AG08396 (cell line): ENCODE measurements at regions not wholly inside any gene's neighbourhood (a gene's known extent, or its start where the extent isn't known, plus 50 kb on each side); places are given as distances from the start of the nearest gene placed in this dataset.

Experiments used
- DNase-seq: peaks from one replicate; pipeline ENCODE4 v3.0.0; 2012; ENCODE audit warnings: low spot score, mixed read lengths

GRCh38 chr7:98679741-98680140 is 62.7 kb downstream of the NPTX2 start:
- no peak for DNase-seq

GRCh38 chr7:98681511-98681910 is 64.4 kb downstream of the NPTX2 start:
- DNase-seq = no peak

GRCh38 chr7:98681951-98682350 is 64.9 kb downstream of the NPTX2 start:
- DNase-seq = no peak

GRCh38 chr7:98683514-98683913 is 66.4 kb downstream of the NPTX2 start:
- no peak for DNase-seq

GRCh38 chr7:98685541-98685940 is 68.5 kb downstream of the NPTX2 start:
- DNase-seq = no peak

GRCh38 chr7:98686466-98687080 is 69.5 kb downstream of the NPTX2 start:
- no peak for DNase-seq

- DNase-seq = no peak
These were observed 70.1 kb downstream of the NPTX2 start for GRCh38 chr7:98687111-98687751.

- DNase-seq = no peak
These were observed 74.5 kb downstream of the NPTX2 start for GRCh38 chr7:98691619-98692018.

- DNase-seq = no peak
These were observed 80.0 kb downstream of the NPTX2 start for GRCh38 chr7:98697083-98697482.

- DNase-seq = no peak
These were observed 80.6 kb downstream of the NPTX2 start for GRCh38 chr7:98697485-98698240.

- DNase-seq = no peak
These were observed 81.9 kb downstream of the NPTX2 start for GRCh38 chr7:98698976-98699375.

- DNase-seq = no peak
These were observed 83.4 kb downstream of the NPTX2 start for GRCh38 chr7:98700533-98700932.

- no peak for DNase-seq
These were observed 84.3 kb downstream of the NPTX2 start for GRCh38 chr7:98701372-98701771.

GRCh38 chr7:98702021-98702420 is 84.9 kb downstream of the NPTX2 start:
- DNase-seq = no peak

- DNase-seq = no peak
These were observed 86.8 kb downstream of the NPTX2 start for GRCh38 chr7:98703916-98704315.

GRCh38 chr7:98705626-98706025 is 88.5 kb downstream of the NPTX2 start:
- DNase-seq = no peak

GRCh38 chr7:98707076-98707475 is 90.0 kb downstream of the NPTX2 start:
- DNase-seq = no peak

- no peak for DNase-seq
These were observed 94.9 kb downstream of the NPTX2 start for GRCh38 chr7:98711945-98712344.

- no peak for DNase-seq
These were observed 96.2 kb downstream of the NPTX2 start for GRCh38 chr7:98713165-98713810.

GRCh38 chr7:98719396-98719795 is 102.3 kb downstream of the NPTX2 start:
- no peak for DNase-seq

- no peak for DNase-seq
These were observed 105.3 kb downstream of the NPTX2 start for GRCh38 chr7:98722402-98722801.

- DNase-seq = no peak
These were observed 107.5 kb downstream of the NPTX2 start for GRCh38 chr7:98724591-98724990.

GRCh38 chr7:98727146-98727709 is 110.1 kb downstream of the NPTX2 start:
- no peak for DNase-seq
